Natural killer cell (primary cell): ENCODE measurements at regions not wholly inside any gene's neighbourhood (a gene's known extent, or its start where the extent isn't known, plus 50 kb on each side); places are given as distances from the start of the nearest gene placed in this dataset.

Source experiments
- ATAC-seq, 3 donors: fragments of 150-1000 bp in 2 of 3; fragments of 200-7000 bp in 1 of 3; cut with Tn5 transposase; 1 replicate in 1 of 3; 2 replicates in 2 of 3; pipeline ENCODE4 v1.10.0; 2021; ENCODE audit warnings: mild to moderate bottlenecking in 2 of 3, moderate library complexity in 2 of 3
- DNase-seq, 2 donors: peaks; one replicate each; pipeline versions ENCODE4 v3.0.0 to v3.0.0-alpha.2; 2013 to 2021; ENCODE audit warnings: mixed read lengths in 1 of 2
- H3K27ac ChIP-seq: one replicate; pipeline ENCODE4 v1.5.1; 2013; ENCODE audit warnings: mild to moderate bottlenecking, low read length
- H3K27me3 ChIP-seq: one replicate; pipeline ENCODE4 v1.6.1; 2013; ENCODE audit warnings: low read length; ENCODE audit not compliant: control insufficient read depth, insufficient read depth
- H3K36me3 ChIP-seq: one replicate; pipeline ENCODE4 v1.6.1; 2013; ENCODE audit warnings: low read length; ENCODE audit not compliant: control insufficient read depth, insufficient read depth
- H3K4me1 ChIP-seq: one replicate; pipeline ENCODE4 v1.6.1; 2013; ENCODE audit warnings: low read length; ENCODE audit not compliant: control insufficient read depth, insufficient read depth
- H3K4me3 ChIP-seq: one replicate; pipeline ENCODE4 v1.5.1; 2013; ENCODE audit warnings: low read length
- H3K9me3 ChIP-seq: one replicate; pipeline ENCODE4 v1.6.1; 2013; ENCODE audit warnings: low read length; ENCODE audit not compliant: control insufficient read depth, insufficient read depth
- H3K27ac Mint-ChIP-seq, 2 donors: one replicate each; pipeline ENCODE4 v1.8.0; 2022; ENCODE audit warnings: mild to moderate bottlenecking in 2 of 2, mixed read lengths in 2 of 2, moderate library complexity in 1 of 2
- H3K27me3 Mint-ChIP-seq, 2 donors: one replicate each; pipeline ENCODE4 v1.8.0; 2022; ENCODE audit warnings: low read depth in 2 of 2, mixed read lengths in 2 of 2
- H3K36me3 Mint-ChIP-seq: one replicate; pipeline ENCODE4 v1.8.0; 2022; ENCODE audit warnings: mixed read lengths
- H3K4me1 Mint-ChIP-seq, 2 donors: one replicate each; pipeline ENCODE4 v1.8.0; 2022; ENCODE audit warnings: mixed read lengths in 2 of 2
- H3K4me3 Mint-ChIP-seq: one replicate; pipeline ENCODE4 v1.8.0; 2022; ENCODE audit warnings: mild to moderate bottlenecking, moderate library complexity, mixed read lengths
- H3K9me3 Mint-ChIP-seq, 2 donors: one replicate each; pipeline ENCODE4 v1.8.0; 2022; ENCODE audit warnings: mixed read lengths in 2 of 2
- CTCF ChIP-seq: fragments of 200-600 bp; IDR thresholded peaks from one replicate; pipeline ENCODE4 v1.8.0; 2022; ENCODE audit warnings: antibody characterized with exemption
- WGBS: methylation state at CpG from one replicate; pipeline ENCODE4 v1.1.7; 2013; ENCODE audit warnings: missing lambda C conversion rate; ENCODE audit not compliant: insufficient coverage; 5-methylcytosine and 5-hydroxymethylcytosine counted together
- intact Hi-C: fragments of 100-400 bp; cut with micrococcal nuclease; formaldehyde crosslinking; loops from one replicate; pipeline ENCODE4 v1.14.2; 2022

DNA sequence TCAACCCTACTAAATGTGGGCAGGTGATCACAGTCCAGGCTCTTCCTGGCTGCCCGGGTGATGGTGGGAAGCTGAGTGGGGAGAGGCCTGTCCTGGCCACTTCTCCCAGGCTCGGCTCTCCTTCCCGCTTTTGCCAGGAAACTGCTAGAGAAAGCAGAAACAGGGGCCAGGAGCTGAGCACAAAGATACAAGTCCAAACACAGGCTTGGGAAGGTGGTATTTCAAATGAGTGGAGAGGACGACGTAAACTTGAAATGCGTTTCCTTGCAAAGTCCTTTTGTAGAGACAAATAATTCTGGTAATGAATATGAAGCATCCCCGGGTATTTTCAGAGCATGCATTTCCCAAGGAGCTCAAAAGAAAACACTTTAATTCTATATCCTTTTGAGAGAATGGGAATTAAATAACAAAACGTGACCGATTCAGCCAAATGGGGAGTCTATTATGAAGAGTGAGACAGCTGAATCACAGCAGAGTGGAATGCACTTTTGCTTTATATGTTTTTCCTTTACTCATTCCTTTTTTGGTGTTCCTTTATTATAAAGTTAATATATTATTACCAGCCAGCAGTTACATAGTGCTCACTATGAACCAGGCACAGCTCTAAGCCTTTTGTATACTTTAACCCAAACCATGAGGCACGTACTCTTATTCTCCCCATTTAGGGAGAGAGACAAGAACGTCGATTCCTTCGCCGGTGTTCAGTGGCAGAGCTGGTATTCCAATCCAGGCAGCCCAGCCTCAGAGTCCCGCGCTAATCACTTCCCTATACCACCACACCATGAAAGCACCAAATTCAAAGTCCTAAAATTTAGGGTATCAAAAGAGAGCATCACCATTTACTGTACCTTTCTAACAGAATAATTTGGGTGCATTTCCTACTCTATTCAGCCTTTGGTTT, 218.2 kb upstream of the KLF14 start:
- ATAC-seq (no peak), DNase-seq (no peak)
- Histone ChIP-seq H3K36me3 (peaks cover 11% of the 10 kb centered on the region), H3K4me1 (peaks cover 28% of the 10 kb centered on the region), H3K4me3 (no peak overlapping the region), H3K27ac (peak overlapping the region; percentile 60), H3K27me3 (no peaks in the 10 kb centered on the region), H3K9me3 (no peaks in the 10 kb centered on the region)
- intact Hi-C loops: no loop called here
- Mint-ChIP-seq H3K4me3 (no peak overlapping the region), H3K27me3 (no peaks in the 10 kb centered on the region), H3K27ac (peak overlapping the region in 1 of 2 donors; percentile 52), H3K36me3 (no peaks in the 10 kb centered on the region), H3K4me1 (peaks cover 32 to 37% of the 10 kb centered on the region in 2 donors), H3K9me3 (no peaks in the 10 kb centered on the region)
- TF ChIP-seq CTCF: no peak
- 84% methylated on average over 15 of the region's 16 CpGs for WGBS

GRCh38 chr7:130953196-130953595, 219.2 kb upstream of the KLF14 start:
- ATAC-seq: no peak
- H3K4me3 Mint-ChIP-seq: no peak overlapping the region
- TF ChIP-seq CTCF: no peak
- WGBS: 83% methylated on average over 3 of the region's 4 CpGs
- no peaks in the 10 kb centered on the region for H3K36me3 Mint-ChIP-seq
- H3K27ac Mint-ChIP-seq: peak overlapping the region in 1 of 2 donors; percentile 52
- no peak for DNase-seq
- Histone ChIP-seq H3K36me3 (peaks cover 11% of the 10 kb centered on the region), H3K27me3 (no peaks in the 10 kb centered on the region), H3K4me1 (peaks cover 36% of the 10 kb centered on the region), H3K27ac (no peak overlapping the region), H3K4me3 (no peak overlapping the region), H3K9me3 (no peaks in the 10 kb centered on the region)
- intact Hi-C loops: no loop called here
- H3K9me3 Mint-ChIP-seq: no peaks in the 10 kb centered on the region
- peaks cover 34 to 39% of the 10 kb centered on the region in 2 donors for H3K4me1 Mint-ChIP-seq
- no peaks in the 10 kb centered on the region for H3K27me3 Mint-ChIP-seq

GRCh38 chr7:130954918-130955564, 221.0 kb upstream of the KLF14 start:
- no peak for ATAC-seq
- Histone ChIP-seq H3K4me1 (peaks cover 43% of the 10 kb centered on the region), H3K27ac (no peak overlapping the region), H3K36me3 (peaks cover 14% of the 10 kb centered on the region), H3K27me3 (no peaks in the 10 kb centered on the region), H3K4me3 (no peak overlapping the region), H3K9me3 (no peaks in the 10 kb centered on the region)
- H3K4me1 Mint-ChIP-seq: peaks cover 46% of the 10 kb centered on the region in 2 donors
- no peaks in the 10 kb centered on the region for H3K9me3 Mint-ChIP-seq
- H3K27ac Mint-ChIP-seq: peak overlapping the region; percentile 74 to 85
- intact Hi-C loops: no loop called here
- no peak for DNase-seq
- no peaks in the 10 kb centered on the region for H3K27me3 Mint-ChIP-seq
- no peak for TF ChIP-seq CTCF
- 71% methylated on average over 5 of the region's 6 CpGs for WGBS
- no peaks in the 10 kb centered on the region for H3K36me3 Mint-ChIP-seq
- no peak overlapping the region for H3K4me3 Mint-ChIP-seq
